HL-60 (cell line): ENCODE measurements at regions not wholly inside any gene's neighbourhood (a gene's known extent, or its start where the extent isn't known, plus 50 kb on each side); places are given as distances from the start of the nearest gene placed in this dataset.

Experiments used
- DNase-seq, 2 experiments: peaks; one replicate each; pipeline ENCODE4 v3.0.0-alpha.2; 2010 to 2020; ENCODE audit warnings: low read depth in 1 of 2, low spot score in 1 of 2
- H3K27ac ChIP-seq: fragments of 250-450 bp; sonication (Bioruptor Pico); replicated peaks from 2 replicates; pipeline ENCODE4 v1.5.1; 2020; ENCODE audit warnings: mild to moderate bottlenecking, moderate library complexity
- H3K27me3 ChIP-seq: fragments of 250-450 bp; sonication (Bioruptor Pico); 2 replicates; pipeline ENCODE4 v1.5.1; 2021; ENCODE audit warnings: mild to moderate bottlenecking, moderate library complexity; ENCODE audit not compliant: insufficient read depth, poor library complexity, severe bottlenecking
- H3K4me3 ChIP-seq: replicated peaks from 2 replicates; pipeline ENCODE4 v1.5.1; 2011; ENCODE audit warnings: mild to moderate bottlenecking, control low read depth, low read length; ENCODE audit not compliant: insufficient read depth
- CTCF ChIP-seq: IDR thresholded peaks from one replicate; pipeline ENCODE4 v1.5.1; 2011; ENCODE audit warnings: low read length, control low read depth, inconsistent platforms; ENCODE audit not compliant: insufficient read depth
- GABPA ChIP-seq: IDR thresholded peaks from 2 replicates; pipeline ENCODE4 v1.6.1; 2012; ENCODE audit warnings: low read depth
- POLR2AphosphoS5 ChIP-seq: IDR thresholded peaks from 2 replicates; pipeline ENCODE4 v1.6.1; 2012; ENCODE audit warnings: low read depth
- REST ChIP-seq: IDR thresholded peaks from 2 replicates; pipeline ENCODE4 v1.6.1; 2012; ENCODE audit warnings: low read depth; ENCODE audit not compliant: insufficient replicate concordance
- SPI1 ChIP-seq: IDR thresholded peaks from 2 replicates; pipeline ENCODE4 v1.6.1; 2012; ENCODE audit warnings: low read depth, mild to moderate bottlenecking, borderline replicate concordance

GRCh38 chr14:28671425-28671824, 95.2 kb upstream of the FOXG1 start:
- H3K4me3 ChIP-seq: no peak overlapping the region
- no peak for DNase-seq
- no peak overlapping the region for H3K27ac ChIP-seq
- H3K27me3 ChIP-seq: no peaks in the 10 kb centered on the region
- TF ChIP-seq GABPA (no peak), REST (no peak), CTCF (no peak), SPI1 (no peak), POLR2AphosphoS5 (no peak)

GRCh38 chr14:28673056-28673455, 93.5 kb upstream of the FOXG1 start:
- no peak overlapping the region for H3K27ac ChIP-seq
- no peak overlapping the region for H3K4me3 ChIP-seq
- no peak for DNase-seq
- TF ChIP-seq POLR2AphosphoS5 (no peak), REST (no peak), CTCF (no peak), SPI1 (no peak), GABPA (no peak)
- H3K27me3 ChIP-seq: no peaks in the 10 kb centered on the region

- no peak overlapping the region for H3K4me3 ChIP-seq
- H3K27ac ChIP-seq: no peak overlapping the region
- no peaks in the 10 kb centered on the region for H3K27me3 ChIP-seq
- TF ChIP-seq REST: no peak
- DNase-seq: no peak
Observed at GRCh38 chr14:28676479-28676878, 90.1 kb upstream of the FOXG1 start.

GRCh38 chr14:28677381-28677780, 89.2 kb upstream of the FOXG1 start:
- TF ChIP-seq POLR2AphosphoS5 (no peak), REST (no peak), CTCF (no peak), GABPA (no peak), SPI1 (no peak)
- DNase-seq: no peak
- no peak overlapping the region for H3K4me3 ChIP-seq
- no peaks in the 10 kb centered on the region for H3K27me3 ChIP-seq
- H3K27ac ChIP-seq: no peak overlapping the region
